Endodermal cell (in vitro differentiated cells): ENCODE measurements at regions not wholly inside any gene's neighbourhood (a gene's known extent, or its start where the extent isn't known, plus 50 kb on each side); places are given as distances from the start of the nearest gene placed in this dataset.

Source experiments
- DNase-seq: peaks from one replicate; pipeline ENCODE4 v3.0.0-alpha.2; 2017
- H3K27ac ChIP-seq: 2 replicates; pipeline ENCODE4 v1.5.1; 2013; ENCODE audit warnings: mild to moderate bottlenecking, low read depth, low read length, moderate library complexity
- H3K27me3 ChIP-seq: 2 replicates; pipeline ENCODE4 v1.6.1; 2013; ENCODE audit warnings: mild to moderate bottlenecking, low read length, moderate library complexity; ENCODE audit not compliant: insufficient read depth, control insufficient read depth, poor library complexity, severe bottlenecking
- H3K36me3 ChIP-seq: 2 replicates; pipeline ENCODE4 v1.7.0; 2013; ENCODE audit warnings: mild to moderate bottlenecking, low read length, moderate library complexity; ENCODE audit not compliant: control insufficient read depth, insufficient read depth
- H3K4me1 ChIP-seq: one replicate; pipeline ENCODE4 v1.7.0; 2013; ENCODE audit warnings: low read length; ENCODE audit not compliant: control insufficient read depth, insufficient read depth
- H3K4me3 ChIP-seq: 2 replicates; pipeline ENCODE4 v1.5.1; 2013; ENCODE audit warnings: mild to moderate bottlenecking, low read length, moderate library complexity
- H3K9ac ChIP-seq: 2 replicates; pipeline ENCODE4 v1.6.1; 2013; ENCODE audit warnings: mild to moderate bottlenecking, low read length, moderate library complexity; ENCODE audit not compliant: poor library complexity, severe bottlenecking; ENCODE audit errors: extremely low read depth
- H3K9me3 ChIP-seq: 2 replicates; pipeline ENCODE4 v1.6.1; 2013; ENCODE audit warnings: mild to moderate bottlenecking, low read length, moderate library complexity; ENCODE audit not compliant: control insufficient read depth
- H3K27ac Mint-ChIP-seq: 2 replicates; pipeline ENCODE4 v1.8.0; 2020; ENCODE audit warnings: mixed read lengths
- H3K27me3 Mint-ChIP-seq: 2 replicates; pipeline ENCODE4 v1.8.0; 2021; ENCODE audit warnings: mild to moderate bottlenecking, mixed read lengths; ENCODE audit not compliant: insufficient read depth
- H3K36me3 Mint-ChIP-seq: 2 replicates; pipeline ENCODE4 v1.8.0; 2020; ENCODE audit warnings: low read depth, mixed read lengths
- H3K4me1 Mint-ChIP-seq: 2 replicates; pipeline ENCODE4 v1.8.0; 2020; ENCODE audit warnings: mixed read lengths
- H3K4me3 Mint-ChIP-seq: 2 replicates; pipeline ENCODE4 v1.8.0; 2020; ENCODE audit warnings: mild to moderate bottlenecking, moderate library complexity, mixed read lengths
- H3K9me3 Mint-ChIP-seq: 2 replicates; pipeline ENCODE4 v1.8.0; 2020; ENCODE audit warnings: mild to moderate bottlenecking, mixed read lengths
- WGBS, 2 experiments: methylation state at CpG; one replicate each; pipeline versions ENCODE4 v1.1.5 to v1.1.7; 2013; ENCODE audit warnings: missing lambda C conversion rate in 2 of 2, mixed read lengths in 1 of 2; ENCODE audit not compliant: insufficient coverage in 1 of 2, insufficient read length in 1 of 2; 5-methylcytosine and 5-hydroxymethylcytosine counted together
- TF ChIP-seq, protein P1 (sequence below): fragments of 200-600 bp; sonication (generic); conservative IDR thresholded peaks from 2 replicates; pipeline ENCODE4 v1.5.0; 2021; ENCODE audit warnings: antibody characterized with exemption, mild to moderate bottlenecking

DNA sequence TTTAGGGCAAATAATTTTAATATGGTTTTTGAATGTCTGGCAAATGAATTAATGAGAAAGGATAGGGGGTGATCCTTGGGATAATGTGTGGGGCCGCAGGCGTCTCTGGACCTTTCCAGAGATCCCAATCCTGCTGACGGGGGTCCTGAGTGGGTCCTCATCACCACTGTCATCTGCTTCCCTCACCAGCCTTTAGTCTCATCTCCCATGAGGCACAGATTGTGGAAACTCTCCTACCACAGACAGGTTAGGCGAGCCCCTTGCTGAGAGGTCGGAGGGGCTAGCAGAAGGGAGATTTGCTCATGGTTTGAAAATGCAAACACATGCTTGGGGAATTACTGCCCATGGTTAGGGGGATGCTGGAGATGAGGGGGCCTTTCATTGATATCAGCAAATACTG is 484.6 kb downstream of the RPS24 start:
- no peak overlapping the region for H3K4me3 ChIP-seq
- peaks cover 4% of the 10 kb centered on the region for H3K4me1 Mint-ChIP-seq
- no peaks in the 10 kb centered on the region for H3K27me3 ChIP-seq
- 91 to 100% methylated on average over 1 to 5 of the region's 5 CpGs for WGBS, 2 experiments
- no peaks in the 10 kb centered on the region for H3K27me3 Mint-ChIP-seq
- no peaks in the 10 kb centered on the region for H3K9me3 Mint-ChIP-seq
- no peaks in the 10 kb centered on the region for H3K36me3 Mint-ChIP-seq
- H3K9ac ChIP-seq: no peak overlapping the region
- H3K9me3 ChIP-seq: no peaks in the 10 kb centered on the region
- H3K4me3 Mint-ChIP-seq: no peak overlapping the region
- DNase-seq: no peak
- no peak overlapping the region for H3K27ac Mint-ChIP-seq
- no peak overlapping the region for H3K27ac ChIP-seq
- TF ChIP-seq, protein P1, sequence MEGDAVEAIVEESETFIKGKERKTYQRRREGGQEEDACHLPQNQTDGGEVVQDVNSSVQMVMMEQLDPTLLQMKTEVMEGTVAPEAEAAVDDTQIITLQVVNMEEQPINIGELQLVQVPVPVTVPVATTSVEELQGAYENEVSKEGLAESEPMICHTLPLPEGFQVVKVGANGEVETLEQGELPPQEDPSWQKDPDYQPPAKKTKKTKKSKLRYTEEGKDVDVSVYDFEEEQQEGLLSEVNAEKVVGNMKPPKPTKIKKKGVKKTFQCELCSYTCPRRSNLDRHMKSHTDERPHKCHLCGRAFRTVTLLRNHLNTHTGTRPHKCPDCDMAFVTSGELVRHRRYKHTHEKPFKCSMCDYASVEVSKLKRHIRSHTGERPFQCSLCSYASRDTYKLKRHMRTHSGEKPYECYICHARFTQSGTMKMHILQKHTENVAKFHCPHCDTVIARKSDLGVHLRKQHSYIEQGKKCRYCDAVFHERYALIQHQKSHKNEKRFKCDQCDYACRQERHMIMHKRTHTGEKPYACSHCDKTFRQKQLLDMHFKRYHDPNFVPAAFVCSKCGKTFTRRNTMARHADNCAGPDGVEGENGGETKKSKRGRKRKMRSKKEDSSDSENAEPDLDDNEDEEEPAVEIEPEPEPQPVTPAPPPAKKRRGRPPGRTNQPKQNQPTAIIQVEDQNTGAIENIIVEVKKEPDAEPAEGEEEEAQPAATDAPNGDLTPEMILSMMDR: no peak
- no peaks in the 10 kb centered on the region for H3K36me3 ChIP-seq
- H3K4me1 ChIP-seq: no peaks in the 10 kb centered on the region

GRCh38 chr10:78520737-78521430 is 487.2 kb downstream of the RPS24 start:
- Histone ChIP-seq H3K27me3 (no peaks in the 10 kb centered on the region), H3K9me3 (peaks cover 4% of the 10 kb centered on the region), H3K4me1 (no peaks in the 10 kb centered on the region), H3K4me3 (no peak overlapping the region), H3K36me3 (no peaks in the 10 kb centered on the region), H3K9ac (no peak overlapping the region), H3K27ac (no peak overlapping the region)
- no peaks in the 10 kb centered on the region for H3K9me3 Mint-ChIP-seq
- H3K27ac Mint-ChIP-seq: no peak overlapping the region
- DNase-seq: peak; percentile 82
- H3K36me3 Mint-ChIP-seq: no peaks in the 10 kb centered on the region
- H3K27me3 Mint-ChIP-seq: no peaks in the 10 kb centered on the region
- TF ChIP-seq, protein P1: peak; percentile 73
- WGBS, 2 experiments: 77 to 100% methylated on average over 2 to 4 of the region's 4 CpGs
- no peak overlapping the region for H3K4me3 Mint-ChIP-seq
- H3K4me1 Mint-ChIP-seq: peaks cover 4% of the 10 kb centered on the region

GRCh38 chr10:78523453-78523852 is 489.8 kb downstream of the RPS24 start:
- TF ChIP-seq, protein P1: no peak
- Mint-ChIP-seq H3K4me3 (no peak overlapping the region), H3K27me3 (no peaks in the 10 kb centered on the region), H3K9me3 (no peaks in the 10 kb centered on the region), H3K36me3 (no peaks in the 10 kb centered on the region), H3K4me1 (peaks cover 4% of the 10 kb centered on the region), H3K27ac (no peak overlapping the region)
- Histone ChIP-seq H3K4me1 (no peaks in the 10 kb centered on the region), H3K27ac (no peak overlapping the region), H3K36me3 (no peaks in the 10 kb centered on the region), H3K9ac (no peak overlapping the region), H3K9me3 (peaks cover 7% of the 10 kb centered on the region), H3K27me3 (no peaks in the 10 kb centered on the region), H3K4me3 (no peak overlapping the region)
- WGBS, 2 experiments: 88% methylated on average over 1 of the region's 1 CpG
- DNase-seq: peak; percentile 16
